ENCODE measurements at regions not wholly inside any gene's neighbourhood (a gene's known extent, or its start where the extent isn't known, plus 50 kb on each side); places are given as distances from the start of the nearest gene placed in this dataset.
"Not testable (repeated sequence)": the region's sequence is repeated elsewhere in the genome, so short reads cannot be mapped to it uniquely, and the experiment has no call there.

- Histone ChIP-seq H3K4me2 (ENCODE audit: low read length) (no peak overlapping the region), H3K27me3 (ENCODE audit: control insufficient read depth, low read length) (no peaks in the 10 kb centered on the region), H3K36me3 (ENCODE audit: control insufficient read depth, low read length) (no peaks in the 10 kb centered on the region), H3K9me3 (ENCODE audit: control insufficient read depth, insufficient read depth, low read length) (no peaks in the 10 kb centered on the region), H3K9me2 (replicated peaks; ENCODE audit: control insufficient read depth, low read length) (no peaks in the 10 kb centered on the region), H3K4me1 (ENCODE audit: control insufficient read depth, low read length) (no peaks in the 10 kb centered on the region), H3F3A (ENCODE audit: control insufficient read depth, insufficient read depth) (no peaks in the 10 kb centered on the region), H3K4me3 (ENCODE audit: low read length) (no peak overlapping the region), H4K20me1 (ENCODE audit: control insufficient read depth, insufficient read depth, low read depth, low read length) (no peaks in the 10 kb centered on the region), H3K79me2 (ENCODE audit: control insufficient read depth, low read length) (no peaks in the 10 kb centered on the region), H3K27ac (ENCODE audit: low read depth, low read length) (no peak overlapping the region)
- TF ChIP-seq EZH2phosphoT487 (IDR thresholded peaks at IDR 0.05; ENCODE audit: borderline replicate concordance, low read length), result no peak
- TF ChIP-seq, protein P1, sequence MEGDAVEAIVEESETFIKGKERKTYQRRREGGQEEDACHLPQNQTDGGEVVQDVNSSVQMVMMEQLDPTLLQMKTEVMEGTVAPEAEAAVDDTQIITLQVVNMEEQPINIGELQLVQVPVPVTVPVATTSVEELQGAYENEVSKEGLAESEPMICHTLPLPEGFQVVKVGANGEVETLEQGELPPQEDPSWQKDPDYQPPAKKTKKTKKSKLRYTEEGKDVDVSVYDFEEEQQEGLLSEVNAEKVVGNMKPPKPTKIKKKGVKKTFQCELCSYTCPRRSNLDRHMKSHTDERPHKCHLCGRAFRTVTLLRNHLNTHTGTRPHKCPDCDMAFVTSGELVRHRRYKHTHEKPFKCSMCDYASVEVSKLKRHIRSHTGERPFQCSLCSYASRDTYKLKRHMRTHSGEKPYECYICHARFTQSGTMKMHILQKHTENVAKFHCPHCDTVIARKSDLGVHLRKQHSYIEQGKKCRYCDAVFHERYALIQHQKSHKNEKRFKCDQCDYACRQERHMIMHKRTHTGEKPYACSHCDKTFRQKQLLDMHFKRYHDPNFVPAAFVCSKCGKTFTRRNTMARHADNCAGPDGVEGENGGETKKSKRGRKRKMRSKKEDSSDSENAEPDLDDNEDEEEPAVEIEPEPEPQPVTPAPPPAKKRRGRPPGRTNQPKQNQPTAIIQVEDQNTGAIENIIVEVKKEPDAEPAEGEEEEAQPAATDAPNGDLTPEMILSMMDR (IDR thresholded peaks at IDR 0.05; ENCODE audit: low read depth, low read length, poor library complexity, severe bottlenecking), result no peak
These were observed 365.8 kb upstream of the UMPS start for GRCh38 chr3:124364317-124365020.

DNA sequence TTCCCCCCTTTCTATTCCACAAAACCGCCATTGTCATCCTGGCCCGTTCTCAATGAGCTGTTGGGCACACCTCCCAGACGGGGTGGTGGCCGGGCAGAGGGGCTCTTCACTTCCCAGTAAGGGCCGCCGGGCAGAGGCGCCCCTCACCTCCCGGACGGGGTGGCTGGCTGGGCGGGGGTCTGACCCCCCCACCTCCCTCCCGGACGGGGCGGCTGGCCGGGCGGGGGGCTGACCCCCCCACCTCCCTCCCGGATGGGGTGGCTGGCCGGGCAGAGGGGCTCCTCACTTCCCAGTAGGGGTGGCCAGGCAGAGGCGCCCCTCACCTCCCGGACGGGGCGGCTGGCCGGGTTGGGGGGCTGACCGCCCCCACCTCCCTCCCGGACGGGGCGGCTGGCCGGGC lies 363.6 kb upstream of the UMPS start:
- H3K36me3 ChIP-seq (ENCODE audit: control insufficient read depth, low read length); H4K20me1 ChIP-seq (ENCODE audit: control insufficient read depth, insufficient read depth, low read depth, low read length); H3K4me3 ChIP-seq (ENCODE audit: low read length); H3K9me3 ChIP-seq (ENCODE audit: control insufficient read depth, insufficient read depth, low read length); H3K79me2 ChIP-seq (ENCODE audit: control insufficient read depth, low read length); H3K4me2 ChIP-seq (ENCODE audit: low read length); H3K27me3 ChIP-seq (ENCODE audit: control insufficient read depth, low read length); H3K9me2 ChIP-seq (replicated peaks; ENCODE audit: control insufficient read depth, low read length); H3K27ac ChIP-seq (ENCODE audit: low read depth, low read length); H3K4me1 ChIP-seq (ENCODE audit: control insufficient read depth, low read length); H3F3A ChIP-seq (ENCODE audit: control insufficient read depth, insufficient read depth): not testable (repeated sequence)

GRCh38 chr3:124372775-124373174 lies 357.5 kb upstream of the UMPS start:
- Histone ChIP-seq H3K4me3 (ENCODE audit: low read length) (no peak overlapping the region), H3K9me2 (replicated peaks; ENCODE audit: control insufficient read depth, low read length) (no peaks in the 10 kb centered on the region), H3F3A (ENCODE audit: control insufficient read depth, insufficient read depth) (no peaks in the 10 kb centered on the region), H3K9me3 (ENCODE audit: control insufficient read depth, insufficient read depth, low read length) (no peaks in the 10 kb centered on the region), H3K4me1 (ENCODE audit: control insufficient read depth, low read length) (no peaks in the 10 kb centered on the region), H3K36me3 (ENCODE audit: control insufficient read depth, low read length) (no peaks in the 10 kb centered on the region), H3K4me2 (ENCODE audit: low read length) (no peak overlapping the region), H4K20me1 (ENCODE audit: control insufficient read depth, insufficient read depth, low read depth, low read length) (no peaks in the 10 kb centered on the region), H3K27ac (ENCODE audit: low read depth, low read length) (no peak overlapping the region), H3K27me3 (ENCODE audit: control insufficient read depth, low read length) (no peaks in the 10 kb centered on the region), H3K79me2 (ENCODE audit: control insufficient read depth, low read length) (no peaks in the 10 kb centered on the region)
- no peak for TF ChIP-seq EZH2phosphoT487 (IDR thresholded peaks at IDR 0.05; ENCODE audit: borderline replicate concordance, low read length)
- TF ChIP-seq, protein P1 (IDR thresholded peaks at IDR 0.05; ENCODE audit: low read depth, low read length, poor library complexity, severe bottlenecking), result no peak

GRCh38 chr3:124373524-124373923 lies 356.7 kb upstream of the UMPS start:
- no peak overlapping the region for H3K4me3 ChIP-seq (ENCODE audit: low read length)
- no peaks in the 10 kb centered on the region for H3K27me3 ChIP-seq (ENCODE audit: control insufficient read depth, low read length)
- no peaks in the 10 kb centered on the region for H4K20me1 ChIP-seq (ENCODE audit: control insufficient read depth, insufficient read depth, low read depth, low read length)
- H3K27ac ChIP-seq (ENCODE audit: low read depth, low read length), result no peak overlapping the region
- H3F3A ChIP-seq (ENCODE audit: control insufficient read depth, insufficient read depth), result no peaks in the 10 kb centered on the region
- H3K4me1 ChIP-seq (ENCODE audit: control insufficient read depth, low read length), result no peaks in the 10 kb centered on the region
- no peaks in the 10 kb centered on the region for H3K79me2 ChIP-seq (ENCODE audit: control insufficient read depth, low read length)
- TF ChIP-seq EZH2phosphoT487 (IDR thresholded peaks at IDR 0.05; ENCODE audit: borderline replicate concordance, low read length), result no peak
- TF ChIP-seq, protein P1 (IDR thresholded peaks at IDR 0.05; ENCODE audit: low read depth, low read length, poor library complexity, severe bottlenecking), result no peak
- no peaks in the 10 kb centered on the region for H3K36me3 ChIP-seq (ENCODE audit: control insufficient read depth, low read length)
- H3K9me2 ChIP-seq (replicated peaks; ENCODE audit: control insufficient read depth, low read length), result no peaks in the 10 kb centered on the region
- no peak overlapping the region for H3K4me2 ChIP-seq (ENCODE audit: low read length)
- no peaks in the 10 kb centered on the region for H3K9me3 ChIP-seq (ENCODE audit: control insufficient read depth, insufficient read depth, low read length)

Data from DOHH2 (cell line).